T-helper 1 cell treated with Interleukin-12 subunit alpha and Interleukin-12 subunit beta and Interleukin-4 antibody, amounts not matched to agents 30 μg/mL and 1 μg/mL, for 36 hours (primary cell): ENCODE measurements at regions not wholly inside any gene's neighbourhood (a gene's known extent, or its start where the extent isn't known, plus 50 kb on each side); places are given as distances from the start of the nearest gene placed in this dataset.

ENCODE experiments used
- H3K27ac Mint-ChIP-seq: one replicate; pipeline ENCODE4 v1.8.0; 2021; ENCODE audit warnings: mild to moderate bottlenecking, mixed read lengths
- H3K27me3 Mint-ChIP-seq: one replicate; pipeline ENCODE4 v1.8.0; 2021; ENCODE audit warnings: low read depth, mixed read lengths
- H3K36me3 Mint-ChIP-seq: one replicate; pipeline ENCODE4 v1.8.0; 2021; ENCODE audit warnings: low read depth, mixed read lengths
- H3K4me1 Mint-ChIP-seq: one replicate; pipeline ENCODE4 v1.8.0; 2021; ENCODE audit warnings: low read depth, mixed read lengths
- H3K4me3 Mint-ChIP-seq: one replicate; pipeline ENCODE4 v1.8.0; 2021; ENCODE audit warnings: mild to moderate bottlenecking, moderate library complexity, mixed read lengths
- H3K9me3 Mint-ChIP-seq: one replicate; pipeline ENCODE4 v1.8.0; 2021; ENCODE audit warnings: mixed read lengths

- H3K27ac Mint-ChIP-seq = no peak overlapping the region
- H3K4me1 Mint-ChIP-seq = no peaks in the 10 kb centered on the region
- no peaks in the 10 kb centered on the region for H3K9me3 Mint-ChIP-seq
- H3K27me3 Mint-ChIP-seq = no peaks in the 10 kb centered on the region
- H3K4me3 Mint-ChIP-seq = no peak overlapping the region
- no peaks in the 10 kb centered on the region for H3K36me3 Mint-ChIP-seq
Measured at GRCh38 chr2:188050726-188051125, 240.9 kb upstream of the GULP1 start.

DNA sequence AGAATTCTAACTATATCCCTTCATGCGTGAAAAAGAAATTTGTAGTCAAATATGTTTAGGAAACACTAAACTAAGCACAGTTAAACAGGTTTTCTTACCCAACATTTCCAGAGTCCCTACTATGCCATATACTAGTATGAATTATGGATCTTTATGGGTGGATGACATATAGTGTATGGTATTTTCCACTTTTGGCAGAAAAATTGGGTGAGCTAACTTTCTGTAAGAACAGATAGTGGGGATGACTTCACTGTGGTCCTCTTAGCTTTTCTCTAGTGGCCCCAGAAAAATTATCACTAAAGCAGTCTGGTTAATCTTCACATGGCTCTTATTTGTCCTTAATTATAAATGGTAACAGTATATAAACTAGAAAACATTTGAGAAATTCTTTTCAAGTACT lies 240.0 kb upstream of the GULP1 start:
- no peaks in the 10 kb centered on the region for H3K36me3 Mint-ChIP-seq
- no peaks in the 10 kb centered on the region for H3K9me3 Mint-ChIP-seq
- H3K27me3 Mint-ChIP-seq = no peaks in the 10 kb centered on the region
- H3K4me1 Mint-ChIP-seq = no peaks in the 10 kb centered on the region
- H3K4me3 Mint-ChIP-seq = no peak overlapping the region
- H3K27ac Mint-ChIP-seq = no peak overlapping the region

DNA sequence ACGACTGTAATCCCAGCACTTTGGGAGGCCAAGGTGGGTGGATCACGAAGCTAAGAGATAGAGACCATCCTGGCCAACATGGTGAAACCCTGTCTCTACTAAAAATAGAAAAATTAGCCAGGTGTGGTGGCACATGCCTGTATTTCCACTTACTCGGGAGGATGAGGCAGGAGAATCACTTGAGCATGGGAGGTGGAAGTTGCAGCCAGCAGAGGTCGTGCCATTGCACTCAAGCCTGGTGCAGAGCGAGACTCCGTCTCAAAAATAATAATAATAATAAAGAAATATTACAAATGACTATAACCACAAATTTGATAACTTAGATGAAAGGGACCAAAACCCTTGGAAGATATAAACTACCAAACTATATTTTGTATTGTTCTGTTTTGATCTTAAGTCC lies 226.3 kb upstream of the GULP1 start:
- Mint-ChIP-seq H3K36me3 (no peaks in the 10 kb centered on the region), H3K4me3 (no peak overlapping the region), H3K9me3 (no peaks in the 10 kb centered on the region), H3K4me1 (no peaks in the 10 kb centered on the region), H3K27ac (no peak overlapping the region), H3K27me3 (no peaks in the 10 kb centered on the region)

GRCh38 chr2:188068093-188068492 lies 223.6 kb upstream of the GULP1 start:
- Mint-ChIP-seq H3K36me3 (no peaks in the 10 kb centered on the region), H3K4me3 (no peak overlapping the region), H3K27me3 (no peaks in the 10 kb centered on the region), H3K9me3 (peaks cover 5% of the 10 kb centered on the region), H3K4me1 (no peaks in the 10 kb centered on the region), H3K27ac (no peak overlapping the region)

DNA sequence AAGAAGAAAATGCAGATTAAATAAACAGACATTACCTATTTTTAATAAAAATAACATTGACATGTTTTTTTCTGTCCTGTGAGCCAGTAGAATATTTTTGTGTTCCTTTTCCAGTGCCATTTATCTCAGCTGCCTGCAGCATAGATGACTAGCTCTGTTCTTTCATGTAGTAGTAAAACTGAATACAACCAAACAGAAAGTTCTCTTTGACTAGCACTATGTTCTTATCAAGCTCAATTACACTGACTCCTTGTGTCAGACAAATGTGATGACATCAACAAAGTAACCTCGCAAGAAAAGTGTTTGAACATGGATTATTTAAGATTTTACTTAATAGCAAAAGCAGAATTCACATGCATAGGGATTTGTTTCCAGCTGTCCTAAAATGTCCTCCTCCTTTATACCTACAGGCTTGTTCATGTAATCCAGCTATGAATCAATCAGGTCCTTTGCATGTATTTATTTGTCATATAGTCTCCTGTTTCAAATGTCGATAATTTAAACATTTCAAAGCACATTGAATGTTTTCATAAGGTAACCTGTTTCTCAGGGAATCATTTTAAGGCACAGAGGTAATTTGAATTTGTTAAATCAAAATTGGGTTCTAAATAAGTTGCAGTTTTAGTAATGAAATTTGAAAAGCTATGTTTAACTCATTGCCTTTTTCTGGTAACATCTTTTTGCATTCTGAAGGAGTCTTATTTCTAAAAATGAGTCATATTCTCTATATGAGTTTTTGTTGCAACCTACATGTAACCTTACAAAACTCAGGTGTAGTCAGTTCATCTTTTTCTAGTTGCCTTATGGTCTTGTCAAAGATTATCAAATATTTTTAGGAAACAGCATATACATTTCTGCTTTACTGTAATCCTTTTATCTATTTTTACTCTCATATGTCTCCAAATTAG lies 215.3 kb upstream of the GULP1 start:
- no peaks in the 10 kb centered on the region for H3K27me3 Mint-ChIP-seq
- H3K36me3 Mint-ChIP-seq = no peaks in the 10 kb centered on the region
- H3K4me1 Mint-ChIP-seq = no peaks in the 10 kb centered on the region
- peaks cover 11% of the 10 kb centered on the region for H3K9me3 Mint-ChIP-seq
- no peak overlapping the region for H3K4me3 Mint-ChIP-seq
- H3K27ac Mint-ChIP-seq = no peak overlapping the region

GRCh38 chr2:188077757-188078156 lies 213.9 kb upstream of the GULP1 start:
- H3K36me3 Mint-ChIP-seq = no peaks in the 10 kb centered on the region
- H3K27ac Mint-ChIP-seq = no peak overlapping the region
- no peaks in the 10 kb centered on the region for H3K4me1 Mint-ChIP-seq
- peaks cover 6% of the 10 kb centered on the region for H3K9me3 Mint-ChIP-seq
- no peaks in the 10 kb centered on the region for H3K27me3 Mint-ChIP-seq
- no peak overlapping the region for H3K4me3 Mint-ChIP-seq

GRCh38 chr2:188078534-188078933 lies 213.1 kb upstream of the GULP1 start:
- Mint-ChIP-seq H3K9me3 (peaks cover 6% of the 10 kb centered on the region), H3K27ac (no peak overlapping the region), H3K4me1 (no peaks in the 10 kb centered on the region), H3K27me3 (no peaks in the 10 kb centered on the region), H3K4me3 (no peak overlapping the region), H3K36me3 (no peaks in the 10 kb centered on the region)

DNA sequence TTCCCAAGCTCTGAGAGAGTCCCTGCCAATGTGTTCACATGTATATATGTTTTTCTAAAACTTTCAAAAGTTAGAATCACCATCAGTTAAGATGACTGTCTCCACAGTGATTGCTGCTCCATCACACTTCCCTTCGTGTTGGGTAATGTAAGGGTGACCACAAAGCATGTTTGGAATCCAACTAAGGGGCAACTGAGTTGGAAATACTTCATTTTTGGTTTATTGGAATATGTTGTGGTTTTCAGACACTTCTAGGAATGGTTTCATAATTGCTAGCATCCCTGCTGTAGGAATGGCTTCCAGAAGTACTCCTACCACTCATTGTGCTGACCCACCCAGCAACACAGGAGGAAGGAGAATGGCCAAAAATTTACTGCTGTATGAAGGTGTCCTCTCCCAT lies 212.5 kb upstream of the GULP1 start:
- Mint-ChIP-seq H3K27me3 (no peaks in the 10 kb centered on the region), H3K4me3 (no peak overlapping the region), H3K27ac (no peak overlapping the region), H3K4me1 (no peaks in the 10 kb centered on the region), H3K36me3 (no peaks in the 10 kb centered on the region), H3K9me3 (peaks cover 6% of the 10 kb centered on the region)

DNA sequence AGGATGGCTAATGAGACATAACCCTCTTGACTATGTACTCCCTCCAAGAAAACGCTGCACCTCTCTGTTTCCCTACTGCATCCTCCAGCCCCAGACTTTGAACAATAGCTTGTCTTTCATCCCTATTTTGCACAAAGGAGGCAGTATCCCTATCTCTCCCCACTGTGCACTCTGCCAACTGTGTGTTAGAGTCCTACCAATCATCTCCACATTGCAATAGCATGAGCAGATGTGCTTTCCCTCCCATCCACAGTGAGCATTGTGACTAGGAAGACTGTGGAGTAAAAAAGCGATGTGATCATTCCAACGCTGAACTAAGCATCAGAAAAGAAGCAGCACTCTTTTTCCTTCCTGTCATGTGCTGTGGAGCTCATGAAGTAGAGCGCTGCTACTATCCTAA lies 206.3 kb upstream of the GULP1 start:
- no peaks in the 10 kb centered on the region for H3K4me1 Mint-ChIP-seq
- no peak overlapping the region for H3K4me3 Mint-ChIP-seq
- H3K9me3 Mint-ChIP-seq = no peaks in the 10 kb centered on the region
- H3K27me3 Mint-ChIP-seq = no peaks in the 10 kb centered on the region
- H3K36me3 Mint-ChIP-seq = no peaks in the 10 kb centered on the region
- H3K27ac Mint-ChIP-seq = no peak overlapping the region

- H3K4me3 Mint-ChIP-seq = no peak overlapping the region
Measured at GRCh38 chr2:188089901-188090300, 201.8 kb upstream of the GULP1 start.

GRCh38 chr2:188091220-188091619 lies 200.5 kb upstream of the GULP1 start:
- Mint-ChIP-seq H3K4me1 (no peaks in the 10 kb centered on the region), H3K27ac (no peak overlapping the region), H3K4me3 (no peak overlapping the region), H3K9me3 (no peaks in the 10 kb centered on the region), H3K27me3 (no peaks in the 10 kb centered on the region), H3K36me3 (no peaks in the 10 kb centered on the region)

More at GRCh38 chr2:188089901-188090300, 201.8 kb upstream of the GULP1 start:
- H3K27ac Mint-ChIP-seq = no peak overlapping the region
- H3K27me3 Mint-ChIP-seq = no peaks in the 10 kb centered on the region
- no peaks in the 10 kb centered on the region for H3K9me3 Mint-ChIP-seq
- no peaks in the 10 kb centered on the region for H3K36me3 Mint-ChIP-seq
- H3K4me1 Mint-ChIP-seq = no peaks in the 10 kb centered on the region

GRCh38 chr2:188092734-188093133 lies 198.9 kb upstream of the GULP1 start:
- Mint-ChIP-seq H3K9me3 (no peaks in the 10 kb centered on the region), H3K36me3 (no peaks in the 10 kb centered on the region), H3K27me3 (no peaks in the 10 kb centered on the region)

GRCh38 chr2:188096910-188097309 lies 194.8 kb upstream of the GULP1 start:
- H3K4me1 Mint-ChIP-seq = no peaks in the 10 kb centered on the region
- H3K36me3 Mint-ChIP-seq = no peaks in the 10 kb centered on the region
- no peak overlapping the region for H3K27ac Mint-ChIP-seq
- no peaks in the 10 kb centered on the region for H3K9me3 Mint-ChIP-seq
- no peaks in the 10 kb centered on the region for H3K27me3 Mint-ChIP-seq
- no peak overlapping the region for H3K4me3 Mint-ChIP-seq

More at GRCh38 chr2:188092734-188093133, 198.9 kb upstream of the GULP1 start:
- Mint-ChIP-seq H3K4me1 (no peaks in the 10 kb centered on the region), H3K4me3 (no peak overlapping the region), H3K27ac (no peak overlapping the region)

DNA sequence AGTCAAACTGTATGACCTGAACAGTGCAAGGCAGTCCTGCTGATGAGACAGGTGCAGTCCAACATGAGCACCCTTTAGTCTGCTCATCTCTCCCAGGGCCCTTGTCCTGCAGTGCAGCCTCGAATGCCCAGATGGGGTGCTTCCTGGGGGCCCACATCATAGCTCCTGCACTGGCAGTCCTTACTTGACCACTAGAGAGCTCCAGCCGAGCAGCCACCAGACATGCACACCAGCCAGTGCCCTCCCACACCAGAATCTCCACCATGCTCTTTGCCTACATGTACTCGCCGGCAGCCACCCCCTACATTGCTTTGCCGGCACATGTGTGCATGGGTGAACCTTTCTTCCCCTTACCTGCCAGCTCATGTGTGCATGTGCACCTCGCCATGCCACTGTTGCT lies 188.8 kb upstream of the GULP1 start:
- H3K4me1 Mint-ChIP-seq = no peaks in the 10 kb centered on the region
- H3K4me3 Mint-ChIP-seq = no peak overlapping the region
- H3K27ac Mint-ChIP-seq = no peak overlapping the region
- H3K9me3 Mint-ChIP-seq = no peaks in the 10 kb centered on the region
- no peaks in the 10 kb centered on the region for H3K36me3 Mint-ChIP-seq
- H3K27me3 Mint-ChIP-seq = no peaks in the 10 kb centered on the region

GRCh38 chr2:188114014-188114413 lies 177.7 kb upstream of the GULP1 start:
- Mint-ChIP-seq H3K27ac (no peak overlapping the region), H3K27me3 (no peaks in the 10 kb centered on the region), H3K9me3 (no peaks in the 10 kb centered on the region), H3K4me1 (no peaks in the 10 kb centered on the region), H3K4me3 (no peak overlapping the region), H3K36me3 (no peaks in the 10 kb centered on the region)
